ENCODE measurements at regions not wholly inside any gene's neighbourhood (a gene's known extent, or its start where the extent isn't known, plus 50 kb on each side); places are given as distances from the start of the nearest gene placed in this dataset.
"Not testable (repeated sequence)": the region's sequence is repeated elsewhere in the genome, so short reads cannot be mapped to it uniquely, and the experiment has no call there.

DNA sequence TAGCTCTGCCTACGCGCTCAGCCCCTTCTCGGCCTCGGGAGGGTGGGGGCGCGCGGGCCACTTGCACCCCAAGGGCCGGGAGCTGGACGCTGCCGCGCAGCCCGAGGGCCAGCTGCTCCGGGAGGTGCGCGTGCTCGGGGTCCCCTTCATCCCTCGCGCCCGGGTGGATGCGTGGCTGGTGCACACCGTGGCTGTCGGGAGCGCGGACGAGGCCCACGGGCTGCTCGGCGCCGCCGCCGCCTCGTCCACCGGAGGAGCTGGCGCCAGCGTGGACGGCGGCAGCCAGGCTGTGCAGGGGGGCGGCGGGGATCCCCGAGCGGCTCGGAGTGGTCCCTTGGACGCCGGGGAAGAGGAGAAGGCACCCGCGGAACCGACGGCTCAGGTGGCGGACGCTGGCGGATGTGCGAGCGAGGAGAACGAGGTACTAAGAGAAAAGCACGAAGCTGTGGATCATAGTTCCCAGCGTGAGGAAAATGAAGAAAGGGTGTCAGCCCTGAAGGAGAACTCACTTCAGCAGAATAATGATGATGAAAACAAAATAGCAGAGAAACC is 69.8 kb downstream of the PMAIP1 start:
- TF ChIP-seq, protein P1, sequence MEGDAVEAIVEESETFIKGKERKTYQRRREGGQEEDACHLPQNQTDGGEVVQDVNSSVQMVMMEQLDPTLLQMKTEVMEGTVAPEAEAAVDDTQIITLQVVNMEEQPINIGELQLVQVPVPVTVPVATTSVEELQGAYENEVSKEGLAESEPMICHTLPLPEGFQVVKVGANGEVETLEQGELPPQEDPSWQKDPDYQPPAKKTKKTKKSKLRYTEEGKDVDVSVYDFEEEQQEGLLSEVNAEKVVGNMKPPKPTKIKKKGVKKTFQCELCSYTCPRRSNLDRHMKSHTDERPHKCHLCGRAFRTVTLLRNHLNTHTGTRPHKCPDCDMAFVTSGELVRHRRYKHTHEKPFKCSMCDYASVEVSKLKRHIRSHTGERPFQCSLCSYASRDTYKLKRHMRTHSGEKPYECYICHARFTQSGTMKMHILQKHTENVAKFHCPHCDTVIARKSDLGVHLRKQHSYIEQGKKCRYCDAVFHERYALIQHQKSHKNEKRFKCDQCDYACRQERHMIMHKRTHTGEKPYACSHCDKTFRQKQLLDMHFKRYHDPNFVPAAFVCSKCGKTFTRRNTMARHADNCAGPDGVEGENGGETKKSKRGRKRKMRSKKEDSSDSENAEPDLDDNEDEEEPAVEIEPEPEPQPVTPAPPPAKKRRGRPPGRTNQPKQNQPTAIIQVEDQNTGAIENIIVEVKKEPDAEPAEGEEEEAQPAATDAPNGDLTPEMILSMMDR (IDR thresholded peaks at IDR 0.05; ENCODE audit: borderline replicate concordance, extremely low read depth, low read length, poor library complexity, severe bottlenecking): not testable (repeated sequence)
- TF ChIP-seq EZH2 (IDR thresholded peaks at IDR 0.05; ENCODE audit: borderline replicate concordance, low read depth, low read length, severe bottlenecking): not testable (repeated sequence)

Data from DND-41 (cell line).